GM12892 (cell line): ENCODE measurements at regions not wholly inside any gene's neighbourhood (a gene's known extent, or its start where the extent isn't known, plus 50 kb on each side); places are given as distances from the start of the nearest gene placed in this dataset.
"Not testable (repeated sequence)": the region's sequence is repeated elsewhere in the genome, so short reads cannot be mapped to it uniquely, and the experiment has no call there.

Source experiments
- DNase-seq: peaks from one replicate; pipeline ENCODE4 v3.0.0; 2011; ENCODE audit not compliant: insufficient read length
- FAIRE-seq: peaks from 2 replicates; lab custom pipeline; 2011; peaks lifted over from hg19 to GRCh38; lab: Jason Lieb, UNC
- POLR2A ChIP-seq: IDR thresholded peaks from 2 replicates; pipeline ENCODE4 v1.6.1; 2011; ENCODE audit warnings: low read depth, low read length, control low read depth
- POLR2AphosphoS5 ChIP-seq: IDR thresholded peaks from 2 replicates; pipeline ENCODE4 v1.6.1; 2011; ENCODE audit warnings: low read depth, low read length, control low read depth
- TAF1 ChIP-seq: IDR thresholded peaks from 2 replicates; pipeline ENCODE4 v1.6.1; 2011; ENCODE audit warnings: low read depth, mild to moderate bottlenecking, control low read depth, low read length, borderline replicate concordance

DNA sequence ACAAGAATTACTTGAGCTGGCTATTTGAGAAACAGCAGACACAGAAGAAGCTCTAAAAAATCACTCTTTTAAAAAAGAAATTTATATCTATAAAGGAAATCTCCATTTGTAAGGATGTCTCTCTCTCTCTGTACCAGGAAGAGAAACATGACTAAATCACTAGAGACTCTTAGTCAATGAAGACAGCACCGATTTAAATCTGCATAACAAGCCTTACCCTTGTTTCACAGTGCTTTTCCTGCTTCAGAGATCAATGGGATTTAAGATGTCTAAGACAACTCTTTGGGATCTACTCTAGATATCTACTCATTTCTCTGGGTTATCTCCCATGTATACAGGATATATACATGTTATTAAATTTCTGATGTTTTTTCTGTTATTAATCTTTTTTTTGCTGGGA lies 359.2 kb upstream of the RND3 start:
- DNase-seq, result no peak
- no peak for FAIRE-seq
- TF ChIP-seq POLR2AphosphoS5 (no peak), POLR2A (no peak), TAF1 (no peak)

DNA sequence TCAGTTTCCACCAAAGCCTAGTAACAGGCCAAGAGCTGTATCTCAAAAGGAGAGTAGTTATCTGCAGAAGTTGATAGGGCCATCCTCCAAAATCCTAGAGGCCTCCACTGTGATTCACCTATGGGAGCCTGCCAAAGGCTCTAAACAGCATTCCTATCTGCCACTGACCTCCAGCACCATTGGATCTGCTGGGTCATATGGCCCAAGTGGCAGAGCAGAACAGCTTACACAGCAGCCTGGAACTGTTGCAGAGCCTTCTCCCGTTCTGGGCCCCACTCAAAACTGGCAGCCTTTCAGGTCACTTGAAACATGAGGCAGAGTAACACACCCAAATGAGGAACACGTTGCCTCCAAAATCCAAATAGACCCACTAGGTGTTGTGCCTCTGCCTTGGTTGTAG lies 345.2 kb upstream of the RND3 start:
- no peak for DNase-seq
- TF ChIP-seq POLR2A (no peak), POLR2AphosphoS5 (no peak), TAF1 (no peak)
- no peak for FAIRE-seq

DNA sequence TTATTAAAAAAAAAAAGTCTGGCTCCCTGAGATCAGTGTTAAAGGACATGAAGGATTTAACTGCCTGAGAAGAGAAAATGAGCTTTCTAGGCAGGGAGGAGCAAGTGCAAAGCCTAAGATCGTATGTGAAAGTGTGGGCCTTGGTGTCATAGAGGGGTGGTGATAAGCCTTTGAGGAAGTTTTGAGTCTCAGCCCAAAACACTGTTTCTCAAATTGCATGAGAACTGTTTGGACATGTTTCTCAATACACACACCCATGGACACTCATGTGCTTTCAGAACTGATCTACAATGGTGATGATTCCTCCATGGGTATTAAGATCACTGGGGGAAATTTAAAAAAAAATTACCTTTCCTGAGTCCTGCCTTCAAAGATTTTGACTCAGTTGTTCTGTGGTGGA lies 336.7 kb upstream of the RND3 start:
- FAIRE-seq (no peak), DNase-seq (no peak)
- TF ChIP-seq POLR2AphosphoS5 (no peak), TAF1 (no peak), POLR2A (no peak)

DNA sequence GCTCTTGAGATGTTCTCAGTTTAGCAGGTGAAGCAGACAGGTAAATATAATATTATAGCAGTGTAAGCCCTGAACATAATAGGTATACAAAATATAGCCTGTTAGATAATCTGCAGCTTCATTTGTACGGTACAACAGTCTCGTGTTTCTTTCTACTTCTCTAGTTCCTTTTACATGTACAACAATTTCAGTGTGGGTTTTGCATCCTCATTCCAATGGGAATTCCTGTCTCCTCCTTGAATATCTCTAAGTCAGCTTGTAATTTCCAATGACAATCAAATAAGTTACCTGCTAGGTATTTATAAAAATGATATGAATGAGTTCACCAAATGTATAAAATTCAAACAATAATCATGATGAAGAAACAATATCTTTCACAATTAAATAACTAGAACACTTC lies 330.0 kb upstream of the RND3 start:
- DNase-seq (no peak), FAIRE-seq (no peak)
- TF ChIP-seq POLR2A (no peak), TAF1 (no peak), POLR2AphosphoS5 (no peak)

GRCh38 chr2:150812664-150813367 lies 325.3 kb upstream of the RND3 start:
- TF ChIP-seq POLR2AphosphoS5 (no peak), POLR2A (no peak), TAF1 (no peak)
- no peak for FAIRE-seq
- DNase-seq, result no peak

GRCh38 chr2:150812066-150812465 lies 324.6 kb upstream of the RND3 start:
- FAIRE-seq (no peak), DNase-seq (no peak)
- no peak for TF ChIP-seq POLR2AphosphoS5
- TF ChIP-seq POLR2A, result no peak
- TF ChIP-seq TAF1, result no peak

DNA sequence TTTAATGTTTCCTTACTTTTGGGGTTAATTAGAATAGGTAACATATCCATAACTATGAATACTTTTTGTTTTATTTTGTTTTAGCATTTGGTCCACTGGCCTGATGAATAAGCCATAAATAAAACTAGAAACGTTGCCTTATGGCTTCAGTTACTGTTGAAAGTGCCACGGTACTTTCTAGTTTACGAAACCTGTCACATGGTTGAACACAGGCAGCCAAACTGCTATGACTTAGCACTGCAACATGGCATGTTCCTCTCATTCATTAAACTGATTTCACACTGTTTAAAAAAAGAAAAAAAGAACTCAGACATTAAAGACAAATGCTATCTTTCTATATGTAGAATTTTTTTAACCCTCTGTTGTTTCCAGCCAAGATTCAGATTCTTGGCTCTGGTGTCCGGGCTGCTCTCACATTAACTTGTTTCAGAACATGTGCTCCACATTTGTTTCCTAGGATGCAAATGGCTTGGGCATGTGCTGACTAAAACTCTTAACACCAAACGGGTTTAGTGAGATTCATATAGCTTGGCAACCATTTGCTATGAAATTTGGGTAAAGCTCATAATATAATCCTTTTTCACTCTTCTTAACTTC lies 323.9 kb upstream of the RND3 start:
- DNase-seq (no peak), FAIRE-seq (no peak)

DNA sequence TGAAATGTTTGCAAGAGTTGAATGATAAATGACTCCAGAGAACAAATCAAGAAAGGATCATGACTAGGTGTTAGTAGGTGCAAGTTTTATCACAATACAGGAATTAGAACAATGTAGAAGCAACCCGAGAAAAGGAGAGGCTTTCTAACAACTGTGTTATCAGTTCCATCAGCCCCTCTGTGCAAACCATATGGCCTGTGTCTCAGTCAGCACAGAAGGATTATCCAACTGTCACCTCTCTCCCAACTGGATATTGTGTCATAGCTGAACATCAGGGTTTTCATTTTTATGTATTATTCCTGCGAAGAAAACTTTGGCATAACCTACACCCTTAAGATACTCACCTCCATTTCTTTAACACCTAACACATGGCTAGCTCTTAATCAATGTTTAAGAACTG lies 321.6 kb upstream of the RND3 start:
- no peak for FAIRE-seq
- TF ChIP-seq POLR2AphosphoS5 (no peak), TAF1 (no peak), POLR2A (no peak)
- no peak for DNase-seq

More for the DNA sequence above, 323.9 kb upstream of the RND3 start:
- no peak for TF ChIP-seq POLR2A
- TF ChIP-seq TAF1, result no peak
- no peak for TF ChIP-seq POLR2AphosphoS5

DNA sequence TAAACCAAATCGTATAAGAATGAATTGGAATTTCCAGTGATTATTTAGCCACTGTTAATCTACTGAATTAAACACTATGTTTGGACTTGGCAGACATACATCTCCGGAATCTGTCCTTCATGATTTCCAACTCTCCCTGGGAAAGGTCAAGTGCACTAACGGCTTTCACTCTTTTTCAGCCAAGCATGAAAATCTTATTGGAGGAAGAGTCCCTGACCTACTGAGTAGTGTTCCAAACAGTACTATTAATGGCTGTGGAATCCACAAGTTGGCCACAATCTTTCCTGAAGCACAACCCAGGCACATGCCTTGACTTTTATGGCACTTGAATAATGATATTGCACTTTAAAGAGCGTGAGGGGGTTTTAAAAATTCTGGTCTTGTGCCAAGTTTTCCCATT lies 318.9 kb upstream of the RND3 start:
- no peak for FAIRE-seq
- TF ChIP-seq POLR2AphosphoS5 (no peak), TAF1 (no peak)
- no peak for DNase-seq

DNA sequence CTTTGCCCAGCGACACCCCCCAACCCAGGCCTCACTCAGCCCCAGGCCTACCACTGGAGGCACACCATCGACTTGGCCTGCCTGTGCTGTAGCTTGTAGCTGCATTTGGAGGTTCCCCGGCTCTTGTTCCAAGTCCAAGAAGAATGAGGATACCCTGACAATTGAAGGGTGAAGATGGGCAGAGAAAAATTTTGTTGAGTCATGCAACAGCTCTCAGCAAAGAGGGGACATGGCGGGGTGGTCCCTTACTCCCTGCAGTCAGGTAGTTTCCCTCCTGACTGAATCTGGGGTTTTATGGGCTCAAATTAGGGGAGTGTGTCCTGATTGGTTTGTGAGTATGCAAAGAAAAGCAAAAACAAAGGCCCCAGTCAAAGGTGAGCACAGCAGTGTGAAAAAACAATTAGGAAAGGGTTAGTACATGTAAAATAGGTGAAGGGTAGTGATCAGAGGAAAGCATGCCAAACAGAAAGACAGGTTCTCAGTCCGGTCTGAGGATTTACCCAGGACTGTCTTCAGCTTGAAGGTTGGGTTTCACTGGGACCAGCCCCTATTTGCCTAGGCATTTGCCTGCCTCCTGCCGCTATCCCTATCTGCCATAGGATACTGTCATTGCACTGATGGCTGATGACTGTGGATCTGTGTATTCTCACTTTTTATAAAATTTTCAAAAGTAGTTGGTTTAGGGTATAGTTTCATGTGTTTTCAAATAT lies 316.4 kb upstream of the RND3 start:
- TF ChIP-seq POLR2AphosphoS5 (no peak), TAF1 (no peak), POLR2A (no peak)
- DNase-seq (no peak), FAIRE-seq (no peak)

DNA sequence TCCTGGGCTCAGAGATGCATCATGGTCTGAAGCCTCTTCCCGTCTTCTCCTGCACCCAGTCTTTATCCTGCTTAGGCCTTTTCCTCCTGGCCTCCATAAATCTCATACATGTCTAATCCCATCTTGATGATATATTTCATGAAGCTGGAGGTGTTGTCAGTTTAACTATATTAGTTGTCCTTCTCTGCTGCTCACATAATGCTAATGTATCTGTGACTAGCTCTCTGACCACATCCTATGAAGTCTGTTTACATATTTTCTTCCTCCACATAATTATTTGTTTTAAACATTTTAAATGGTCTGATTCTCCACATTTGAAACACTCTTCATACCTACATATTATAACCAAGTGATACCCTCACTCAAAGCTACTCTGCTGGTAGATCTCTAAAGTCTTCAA lies 315.2 kb upstream of the RND3 start:
- DNase-seq (no peak), FAIRE-seq (no peak)
- TF ChIP-seq POLR2AphosphoS5 (no peak), TAF1 (no peak), POLR2A (no peak)

GRCh38 chr2:150796236-150796635 lies 308.8 kb upstream of the RND3 start:
- not testable (repeated sequence) for FAIRE-seq, DNase-seq
